ENCODE measurements at regions not wholly inside any gene's neighbourhood (a gene's known extent, or its start where the extent isn't known, plus 50 kb on each side); places are given as distances from the start of the nearest gene placed in this dataset.
"Not testable (repeated sequence)": the region's sequence is repeated elsewhere in the genome, so short reads cannot be mapped to it uniquely, and the experiment has no call there.

- TF ChIP-seq CTCF (IDR thresholded peaks at IDR 0.05; ENCODE audit: low read depth, low read length) = no peak
- Histone ChIP-seq H3K27me3 (no peaks in the 10 kb centered on the region), H3K27ac (no peak overlapping the region), H3K36me3 (no peaks in the 10 kb centered on the region), H3K9me3 (ENCODE audit: low read depth) (no peaks in the 10 kb centered on the region), H3K4me1 (ENCODE audit: low read depth) (no peaks in the 10 kb centered on the region), H3K4me3 (no peak overlapping the region)
- DNase-seq (ENCODE audit: low read depth in 1 of 2, low spot score in 1 of 2) = no peak
Observed at GRCh38 chr13:62158520-62158919, 742.9 kb upstream of the PCDH20 start.

- not testable (repeated sequence) for DNase-seq (ENCODE audit: low read depth in 1 of 2, low spot score in 1 of 2); H3K4me3 ChIP-seq; H3K27ac ChIP-seq; H3K36me3 ChIP-seq; H3K27me3 ChIP-seq; H3K4me1 ChIP-seq (ENCODE audit: low read depth); H3K9me3 ChIP-seq (ENCODE audit: low read depth)
Observed at GRCh38 chr13:62151724-62152123, 736.1 kb upstream of the PCDH20 start.

GRCh38 chr13:62142048-62142447, 726.4 kb upstream of the PCDH20 start:
- no peak overlapping the region for H3K27ac ChIP-seq
- DNase-seq (ENCODE audit: low read depth in 1 of 2, low spot score in 1 of 2) = no peak
- no peaks in the 10 kb centered on the region for H3K9me3 ChIP-seq (ENCODE audit: low read depth)
- H3K4me1 ChIP-seq (ENCODE audit: low read depth) = no peaks in the 10 kb centered on the region
- no peak overlapping the region for H3K4me3 ChIP-seq
- H3K36me3 ChIP-seq = no peaks in the 10 kb centered on the region
- no peaks in the 10 kb centered on the region for H3K27me3 ChIP-seq
- no peak for TF ChIP-seq CTCF (IDR thresholded peaks at IDR 0.05; ENCODE audit: low read depth, low read length)

- no peak overlapping the region for H3K4me3 ChIP-seq
- TF ChIP-seq CTCF (IDR thresholded peaks at IDR 0.05; ENCODE audit: low read depth, low read length) = no peak
Observed at GRCh38 chr13:62139597-62139996, 723.9 kb upstream of the PCDH20 start.

GRCh38 chr13:62137629-62138405, 722.2 kb upstream of the PCDH20 start:
- H3K4me3 ChIP-seq = no peak overlapping the region

More at GRCh38 chr13:62139597-62139996, 723.9 kb upstream of the PCDH20 start:
- Histone ChIP-seq H3K36me3 (no peaks in the 10 kb centered on the region), H3K9me3 (ENCODE audit: low read depth) (no peaks in the 10 kb centered on the region), H3K27ac (no peak overlapping the region), H3K4me1 (ENCODE audit: low read depth) (no peaks in the 10 kb centered on the region), H3K27me3 (no peaks in the 10 kb centered on the region)
- DNase-seq (ENCODE audit: low read depth in 1 of 2, low spot score in 1 of 2) = no peak

More at GRCh38 chr13:62137629-62138405, 722.2 kb upstream of the PCDH20 start:
- no peaks in the 10 kb centered on the region for H3K27me3 ChIP-seq
- no peaks in the 10 kb centered on the region for H3K36me3 ChIP-seq
- no peaks in the 10 kb centered on the region for H3K4me1 ChIP-seq (ENCODE audit: low read depth)
- no peak for DNase-seq (ENCODE audit: low read depth in 1 of 2, low spot score in 1 of 2)
- H3K9me3 ChIP-seq (ENCODE audit: low read depth) = no peaks in the 10 kb centered on the region
- TF ChIP-seq CTCF (IDR thresholded peaks at IDR 0.05; ENCODE audit: low read depth, low read length) = no peak
- H3K27ac ChIP-seq = no peak overlapping the region
